Peyer's patch (tissue), 4 donors: ENCODE measurements at regions not wholly inside any gene's neighbourhood (a gene's known extent, or its start where the extent isn't known, plus 50 kb on each side); places are given as distances from the start of the nearest gene placed in this dataset.

ENCODE experiments used
- POLR2A ChIP-seq, 2 donors: fragments of 450-650 bp; IDR thresholded peaks; one replicate each; pipeline ENCODE4 v1.5.1; 2017; ENCODE audit warnings: antibody characterized with exemption in 2 of 2, mild to moderate bottlenecking in 2 of 2, moderate library complexity in 2 of 2
- TF ChIP-seq, protein P1 (sequence below), 6 experiments: fragments of 450-650 bp in 4 of 6; fragments of 200-600 bp in 2 of 6; sonication (generic) in 1 of 6; IDR thresholded peaks; one replicate each; pipeline ENCODE4 v1.5.1; 2017 to 2019; ENCODE audit warnings: antibody characterized with exemption in 6 of 6, mild to moderate bottlenecking in 3 of 6, moderate library complexity in 1 of 6

DNA sequence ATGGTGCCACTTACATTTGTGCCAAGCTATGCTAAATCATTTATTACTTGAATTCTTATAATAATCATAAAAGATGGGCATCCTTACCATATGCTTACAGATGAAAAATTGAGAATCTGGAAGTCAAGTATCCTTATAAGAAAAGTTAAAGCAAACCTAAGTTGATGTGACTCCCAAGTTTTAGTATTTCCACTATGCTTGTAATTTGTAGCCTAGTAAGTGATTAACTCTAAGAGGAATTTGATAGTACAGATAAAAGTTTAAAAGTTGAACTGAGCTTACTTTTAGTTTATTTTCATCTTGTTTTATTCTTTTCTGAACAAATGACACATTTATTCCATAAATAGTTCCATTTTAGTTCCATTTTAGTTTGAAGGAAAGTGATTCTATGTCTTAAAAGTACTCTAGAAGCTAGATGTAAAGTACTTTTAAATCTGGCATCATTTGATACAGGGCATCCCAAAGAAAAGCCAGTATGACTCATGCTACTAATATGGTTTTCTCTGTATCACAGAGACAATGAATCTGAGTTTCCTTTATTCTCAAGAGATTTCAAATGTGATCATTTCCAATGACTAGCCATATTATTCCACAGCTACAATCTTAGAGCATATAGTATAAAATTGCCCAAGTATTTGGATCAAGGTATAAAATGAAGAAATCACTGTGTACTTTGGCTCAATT, 596.0 kb downstream of the SLC16A7 start:
- TF ChIP-seq, protein P1, sequence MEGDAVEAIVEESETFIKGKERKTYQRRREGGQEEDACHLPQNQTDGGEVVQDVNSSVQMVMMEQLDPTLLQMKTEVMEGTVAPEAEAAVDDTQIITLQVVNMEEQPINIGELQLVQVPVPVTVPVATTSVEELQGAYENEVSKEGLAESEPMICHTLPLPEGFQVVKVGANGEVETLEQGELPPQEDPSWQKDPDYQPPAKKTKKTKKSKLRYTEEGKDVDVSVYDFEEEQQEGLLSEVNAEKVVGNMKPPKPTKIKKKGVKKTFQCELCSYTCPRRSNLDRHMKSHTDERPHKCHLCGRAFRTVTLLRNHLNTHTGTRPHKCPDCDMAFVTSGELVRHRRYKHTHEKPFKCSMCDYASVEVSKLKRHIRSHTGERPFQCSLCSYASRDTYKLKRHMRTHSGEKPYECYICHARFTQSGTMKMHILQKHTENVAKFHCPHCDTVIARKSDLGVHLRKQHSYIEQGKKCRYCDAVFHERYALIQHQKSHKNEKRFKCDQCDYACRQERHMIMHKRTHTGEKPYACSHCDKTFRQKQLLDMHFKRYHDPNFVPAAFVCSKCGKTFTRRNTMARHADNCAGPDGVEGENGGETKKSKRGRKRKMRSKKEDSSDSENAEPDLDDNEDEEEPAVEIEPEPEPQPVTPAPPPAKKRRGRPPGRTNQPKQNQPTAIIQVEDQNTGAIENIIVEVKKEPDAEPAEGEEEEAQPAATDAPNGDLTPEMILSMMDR (IDR thresholded peaks at IDR 0.05) = no peak
- no peak for TF ChIP-seq POLR2A (IDR thresholded peaks at IDR 0.05)
